HG02798 (cell line): ENCODE measurements at regions not wholly inside any gene's neighbourhood (a gene's known extent, or its start where the extent isn't known, plus 50 kb on each side); places are given as distances from the start of the nearest gene placed in this dataset.

Source experiments
- ATAC-seq: cut with Tn5 transposase; IDR thresholded peaks from one replicate; pipeline ENCODE4 v1.9.1; 2021; ENCODE audit warnings: mild to moderate bottlenecking; ENCODE audit not compliant: unreplicated experiment, poor library complexity

DNA sequence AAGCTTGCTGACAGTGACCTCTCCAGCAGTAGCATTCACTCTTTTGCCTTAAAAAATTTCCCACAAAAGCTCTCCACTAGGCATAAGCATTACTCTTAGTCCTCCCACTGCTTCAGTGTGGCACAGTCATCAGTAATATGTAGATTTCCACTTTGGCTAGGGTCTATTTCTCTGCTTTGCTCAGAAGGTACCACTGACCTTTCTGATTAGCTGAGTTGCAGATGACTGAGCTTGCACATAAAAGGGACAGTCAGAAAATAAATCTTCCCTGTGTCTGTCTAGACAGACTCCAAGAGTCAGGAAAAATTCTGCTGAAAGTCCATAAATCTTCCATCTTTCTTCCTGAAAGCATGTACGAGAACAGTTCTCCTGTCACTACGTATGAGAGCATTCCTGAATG lies 56.6 kb upstream of the APP start:
- no peak for ATAC-seq

DNA sequence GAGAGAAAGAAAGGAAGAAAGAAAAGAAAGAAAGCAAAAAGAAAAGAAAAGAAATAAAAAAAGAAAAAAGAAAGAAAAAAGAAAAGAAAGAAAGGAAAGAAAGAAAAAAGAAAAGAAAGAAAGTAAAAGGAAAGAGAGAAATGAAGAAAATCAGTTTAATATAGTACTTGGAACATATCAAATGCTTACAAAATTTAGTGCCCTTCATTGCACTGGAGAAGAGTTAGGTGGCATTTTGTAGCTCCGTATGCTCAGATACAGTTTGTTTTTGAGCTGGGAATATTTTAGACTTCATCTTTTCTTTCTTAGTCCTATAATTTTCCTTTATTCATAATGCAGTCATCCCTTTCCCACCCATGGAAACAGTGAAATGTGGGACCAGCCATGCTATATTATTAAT lies 56.2 kb upstream of the APP start:
- no peak for ATAC-seq

DNA sequence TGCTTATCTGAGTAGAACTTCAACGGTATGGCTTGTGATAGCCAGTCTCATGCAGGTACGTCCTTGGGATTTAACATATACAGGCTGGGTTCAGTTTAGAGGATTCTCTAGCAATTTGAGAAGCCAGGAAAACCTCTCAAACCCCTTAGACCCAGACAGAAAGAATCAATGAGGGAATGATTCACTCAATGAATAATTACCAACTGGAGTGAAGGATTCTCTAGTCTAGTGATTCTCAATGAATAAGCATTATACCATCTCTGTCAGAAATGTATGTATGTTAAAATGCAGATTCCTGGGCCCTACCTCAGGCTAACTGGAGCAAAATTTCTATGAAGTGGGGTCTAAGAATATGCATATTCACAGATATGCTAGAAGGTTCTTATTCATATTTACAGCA lies 54.5 kb upstream of the APP start:
- no peak for ATAC-seq

- ATAC-seq: no peak
Observed at GRCh38 chr21:26224366-26224765, 53.8 kb upstream of the APP start.
